Muscle of leg (tissue), 3 donors: ENCODE measurements at regions not wholly inside any gene's neighbourhood (a gene's known extent, or its start where the extent isn't known, plus 50 kb on each side); places are given as distances from the start of the nearest gene placed in this dataset.
A peak's percentile ranks its signal among the peaks of the same experiment; 100 is the strongest.
"Not testable (repeated sequence)": the region's sequence is repeated elsewhere in the genome, so short reads cannot be mapped to it uniquely, and the experiment has no call there.

ENCODE experiments used
- DNase-seq: peaks from one replicate; pipeline ENCODE4 v3.0.0; 2013
- H3K27ac ChIP-seq: one replicate; pipeline ENCODE4 v1.5.1; 2013; ENCODE audit warnings: mild to moderate bottlenecking, low read length, control low read depth
- H3K27me3 ChIP-seq: one replicate; pipeline ENCODE4 v1.6.1; 2013; ENCODE audit warnings: low read length; ENCODE audit not compliant: control insufficient read depth, insufficient read depth
- H3K36me3 ChIP-seq: one replicate; pipeline ENCODE4 v1.6.1; 2013; ENCODE audit warnings: low read length; ENCODE audit not compliant: control insufficient read depth, insufficient read depth
- H3K4me1 ChIP-seq: one replicate; pipeline ENCODE4 v1.6.1; 2013; ENCODE audit warnings: low read length; ENCODE audit not compliant: control insufficient read depth, insufficient read depth
- H3K4me3 ChIP-seq: one replicate; pipeline ENCODE4 v1.5.1; 2013; ENCODE audit warnings: low read length, control low read depth
- H3K9me3 ChIP-seq: replicated peaks from 2 replicates; pipeline ENCODE4 v1.6.1; 2013; ENCODE audit warnings: low read depth, low read length; ENCODE audit not compliant: control insufficient read depth
- WGBS: methylation state at CpG from one replicate; pipeline ENCODE4 v1.1.5; 2013; ENCODE audit warnings: missing lambda C conversion rate; ENCODE audit not compliant: insufficient coverage; 5-methylcytosine and 5-hydroxymethylcytosine counted together

- WGBS: 20% methylated on average over 1 of the region's 5 CpGs
- peak; percentile 97 for DNase-seq
- H3K27ac ChIP-seq: no peak overlapping the region
- no peaks in the 10 kb centered on the region for H3K9me3 ChIP-seq
- no peak overlapping the region for H3K4me3 ChIP-seq
- no peaks in the 10 kb centered on the region for H3K36me3 ChIP-seq
- no peaks in the 10 kb centered on the region for H3K27me3 ChIP-seq
- peaks cover 12% of the 10 kb centered on the region for H3K4me1 ChIP-seq
Measured at GRCh38 chr10:6788231-6788630, 208.2 kb upstream of the PRKCQ start.

- Histone ChIP-seq H3K27ac (peak overlapping the region; percentile 47), H3K4me1 (peaks cover 12% of the 10 kb centered on the region), H3K9me3 (no peaks in the 10 kb centered on the region), H3K36me3 (no peaks in the 10 kb centered on the region), H3K4me3 (no peak overlapping the region), H3K27me3 (no peaks in the 10 kb centered on the region)
- peak; percentile 71 for DNase-seq
- WGBS: 67% methylated on average over 1 of the region's 3 CpGs
Measured at GRCh38 chr10:6787718-6788117, 207.6 kb upstream of the PRKCQ start.

- Histone ChIP-seq H3K9me3 (no peaks in the 10 kb centered on the region), H3K27me3 (no peaks in the 10 kb centered on the region), H3K4me1 (peaks cover 12% of the 10 kb centered on the region), H3K4me3 (no peak overlapping the region), H3K27ac (peak overlapping the region; percentile 71), H3K36me3 (no peaks in the 10 kb centered on the region)
- WGBS: 60% methylated on average over 1 of the region's 3 CpGs
- DNase-seq: peak; percentile 60
Measured at GRCh38 chr10:6787091-6787490, 207.0 kb upstream of the PRKCQ start.

DNA sequence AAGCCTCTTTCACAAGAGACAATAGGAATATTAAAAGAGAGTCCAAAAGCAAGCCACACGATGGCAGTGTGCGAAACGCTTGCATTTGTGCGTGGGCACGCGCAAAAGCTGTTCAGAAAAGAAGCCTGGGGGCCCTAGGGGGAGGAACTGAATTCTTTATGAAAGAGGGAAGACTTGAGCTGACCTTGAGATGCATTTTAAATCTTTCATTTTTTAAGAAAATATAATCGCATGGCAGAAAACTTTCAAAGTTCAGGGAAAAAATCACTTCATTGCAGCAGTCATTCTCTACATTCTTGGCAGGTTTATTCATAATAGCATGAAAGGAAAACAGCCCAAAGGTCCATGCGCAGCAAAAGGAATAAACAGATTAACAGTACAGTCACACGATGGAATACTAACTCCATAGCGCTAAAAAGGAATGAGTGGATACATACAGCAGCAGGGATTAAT, 206.5 kb upstream of the PRKCQ start:
- DNase-seq: peak; percentile 94
- H3K36me3 ChIP-seq: no peaks in the 10 kb centered on the region
- no peaks in the 10 kb centered on the region for H3K27me3 ChIP-seq
- no peaks in the 10 kb centered on the region for H3K9me3 ChIP-seq
- H3K4me1 ChIP-seq: peaks cover 12% of the 10 kb centered on the region
- peak overlapping the region; percentile 71 for H3K27ac ChIP-seq
- H3K4me3 ChIP-seq: no peak overlapping the region
- WGBS: 3% methylated on average over 6 of the region's 10 CpGs

GRCh38 chr10:6784429-6784828, 204.4 kb upstream of the PRKCQ start:
- H3K4me3 ChIP-seq, H3K36me3 ChIP-seq, DNase-seq, H3K9me3 ChIP-seq, H3K27ac ChIP-seq, H3K27me3 ChIP-seq, H3K4me1 ChIP-seq: not testable (repeated sequence)
- 100% methylated on average over 1 of the region's 8 CpGs for WGBS

GRCh38 chr10:6783471-6783870, 203.4 kb upstream of the PRKCQ start:
- Histone ChIP-seq H3K27me3 (no peaks in the 10 kb centered on the region), H3K4me1 (peaks cover 5% of the 10 kb centered on the region), H3K36me3 (no peaks in the 10 kb centered on the region), H3K4me3 (no peak overlapping the region), H3K27ac (no peak overlapping the region), H3K9me3 (no peaks in the 10 kb centered on the region)
- no CpG with 5 or more reads among the region's 1 CpG for WGBS
- no peak for DNase-seq

DNA sequence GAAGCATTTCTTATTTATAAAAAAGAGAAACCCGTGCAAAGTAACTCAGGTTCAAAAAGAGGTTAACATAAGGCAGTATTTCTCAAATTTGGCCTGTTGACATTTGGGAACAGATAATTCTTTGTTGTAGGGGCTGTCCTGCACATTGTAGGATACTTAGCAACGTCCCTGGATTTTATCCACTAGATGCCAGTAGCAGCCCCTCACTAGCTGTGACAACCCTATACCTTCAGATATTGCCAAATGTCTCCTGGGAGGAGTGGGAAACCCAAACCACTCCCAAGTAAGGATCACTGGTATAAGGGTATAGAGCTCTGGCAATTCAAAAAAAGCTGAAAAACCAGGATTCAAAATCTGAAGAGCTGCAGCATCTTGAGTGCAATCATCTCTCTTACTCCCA, 202.3 kb upstream of the PRKCQ start:
- Histone ChIP-seq H3K36me3 (no peaks in the 10 kb centered on the region), H3K9me3 (no peaks in the 10 kb centered on the region), H3K4me1 (peaks cover 5% of the 10 kb centered on the region), H3K27me3 (no peaks in the 10 kb centered on the region), H3K4me3 (no peak overlapping the region), H3K27ac (no peak overlapping the region)
- WGBS: no CpG with 5 or more reads among the region's 2 CpGs
- DNase-seq: no peak

- Histone ChIP-seq H3K27me3 (no peaks in the 10 kb centered on the region), H3K4me1 (peaks cover 4% of the 10 kb centered on the region), H3K27ac (no peak overlapping the region), H3K9me3 (no peaks in the 10 kb centered on the region), H3K4me3 (no peak overlapping the region), H3K36me3 (no peaks in the 10 kb centered on the region)
- no CpG with 5 or more reads among the region's 3 CpGs for WGBS
- DNase-seq: no peak
Measured at GRCh38 chr10:6781133-6781770, 201.2 kb upstream of the PRKCQ start.

- WGBS: 100% methylated on average over 1 of the region's 5 CpGs
Measured at GRCh38 chr10:6780008-6780677, 200.1 kb upstream of the PRKCQ start.

DNA sequence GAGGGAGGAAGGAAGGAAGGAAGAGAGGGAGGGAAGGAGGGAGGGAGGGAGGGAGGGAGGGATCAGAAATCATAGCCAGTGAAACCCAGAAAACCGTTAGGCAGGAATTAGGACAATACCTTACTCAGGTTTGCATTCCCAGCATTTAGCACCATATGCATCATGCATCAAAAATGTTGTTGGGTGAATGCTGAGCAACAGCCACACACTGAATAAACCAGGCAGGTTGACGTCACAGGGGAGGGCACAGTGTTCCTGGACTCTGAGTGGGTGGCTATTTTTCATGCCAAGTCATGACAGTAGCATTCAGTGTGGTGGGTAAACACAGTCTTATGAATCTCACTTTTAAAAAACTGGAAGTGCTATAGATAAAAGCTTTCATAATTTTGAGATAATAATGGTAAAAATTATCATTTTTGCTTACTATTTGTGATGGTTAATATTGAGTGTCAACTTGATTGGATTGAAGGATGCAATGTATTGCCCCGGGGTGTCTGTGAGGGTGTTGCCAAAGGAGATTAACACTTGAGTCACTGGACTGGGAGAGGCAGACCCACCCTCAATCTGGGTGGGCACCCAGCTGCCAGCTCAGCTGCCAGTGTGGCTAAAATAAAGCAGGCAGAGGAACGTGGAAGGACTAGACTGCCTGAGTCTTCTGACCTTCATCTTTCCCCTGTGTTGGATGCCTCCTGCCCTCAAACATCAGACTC, 199.1 kb upstream of the PRKCQ start:
- no peaks in the 10 kb centered on the region for H3K9me3 ChIP-seq
- peaks cover 4% of the 10 kb centered on the region for H3K27me3 ChIP-seq
- no peak overlapping the region for H3K27ac ChIP-seq
- H3K36me3 ChIP-seq: no peaks in the 10 kb centered on the region
- H3K4me1 ChIP-seq: no peaks in the 10 kb centered on the region
- no peak overlapping the region for H3K4me3 ChIP-seq
- DNase-seq: peak; percentile 23
- WGBS: 65% methylated on average over 2 of the region's 4 CpGs

More at GRCh38 chr10:6780008-6780677, 200.1 kb upstream of the PRKCQ start:
- H3K36me3 ChIP-seq: no peaks in the 10 kb centered on the region
- no peak overlapping the region for H3K4me3 ChIP-seq
- DNase-seq: no peak
- H3K27me3 ChIP-seq: no peaks in the 10 kb centered on the region
- H3K9me3 ChIP-seq: no peaks in the 10 kb centered on the region
- H3K27ac ChIP-seq: no peak overlapping the region
- H3K4me1 ChIP-seq: no peaks in the 10 kb centered on the region
